ENCODE measurements at regions not wholly inside any gene's neighbourhood (a gene's known extent, or its start where the extent isn't known, plus 50 kb on each side); places are given as distances from the start of the nearest gene placed in this dataset.
"Not testable (repeated sequence)": the region's sequence is repeated elsewhere in the genome, so short reads cannot be mapped to it uniquely, and the experiment has no call there.

GRCh38 chr7:70895337-70896200, 236.4 kb upstream of the GALNT17 start:
- not testable (repeated sequence) for H3K9me3 ChIP-seq (ENCODE audit: control insufficient read depth in 2 of 2, insufficient read depth in 1 of 2, low read depth in 1 of 2, low read length in 1 of 2); H3K27me3 ChIP-seq (ENCODE audit: control insufficient read depth in 1 of 2, insufficient read depth in 2 of 2, low read length in 2 of 2); H3K4me1 ChIP-seq (ENCODE audit: control insufficient read depth in 2 of 2, insufficient read depth in 2 of 2, low read length in 1 of 2); H3K27ac ChIP-seq (ENCODE audit: low read depth in 2 of 2, low read length in 1 of 2); H3K36me3 ChIP-seq (ENCODE audit: control insufficient read depth in 2 of 2, insufficient read depth in 2 of 2, low read length in 1 of 2); H3K4me3 ChIP-seq (ENCODE audit: low read depth in 1 of 2, low read length in 2 of 2)
- 57 to 58% methylated on average over 7 of the region's 7 CpGs for WGBS, 2 donors

DNA sequence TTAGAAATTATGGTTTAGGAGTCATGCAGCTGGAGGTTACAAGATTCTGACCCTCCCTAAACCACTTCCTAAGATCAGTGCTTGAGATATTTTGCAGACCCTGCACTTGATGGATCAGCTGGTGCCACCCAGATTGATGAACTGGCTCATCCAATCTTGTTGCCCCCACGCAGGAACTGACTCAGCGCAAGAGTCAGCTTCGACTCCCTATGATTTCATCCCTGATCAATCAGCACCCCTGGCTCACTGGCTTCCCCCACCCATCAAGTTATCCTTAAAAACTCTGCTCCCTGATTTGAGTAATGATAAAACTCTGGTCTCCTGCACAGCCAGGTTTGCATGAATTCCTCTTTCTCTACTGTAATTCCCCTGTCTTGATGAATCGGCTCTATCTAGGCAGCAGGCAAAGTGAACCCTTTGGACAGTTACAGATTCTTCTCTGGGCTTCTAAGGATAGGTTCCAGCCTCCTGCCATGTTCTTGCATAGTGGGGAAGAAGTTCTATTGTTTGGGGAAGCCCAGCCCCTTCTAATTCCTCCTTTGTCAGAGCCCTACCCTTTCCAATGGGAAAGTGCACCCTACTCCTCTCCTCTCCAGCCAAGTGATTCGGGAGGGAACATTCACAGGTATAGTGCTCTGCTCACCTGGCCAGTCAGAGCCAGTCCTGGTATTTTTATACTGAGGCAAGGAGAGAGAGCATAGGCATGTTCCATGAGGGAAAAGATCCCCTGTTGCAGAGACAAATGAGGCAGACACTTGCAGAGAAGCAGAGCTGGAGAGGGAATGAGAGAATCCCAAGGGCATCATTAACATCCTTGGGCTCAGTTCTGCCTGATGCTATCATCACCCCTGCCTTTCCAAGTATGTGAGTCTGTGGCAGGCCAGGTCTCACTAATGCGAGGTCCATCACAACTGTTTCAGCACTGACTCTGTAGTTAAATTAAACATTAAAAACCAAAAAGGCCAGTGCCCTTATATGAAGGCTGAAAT, 224.4 kb upstream of the GALNT17 start:
- H3K27ac ChIP-seq (ENCODE audit: low read depth in 2 of 2, low read length in 1 of 2), result no peak overlapping the region
- no peaks in the 10 kb centered on the region for H3K27me3 ChIP-seq (ENCODE audit: control insufficient read depth in 1 of 2, insufficient read depth in 2 of 2, low read length in 2 of 2)
- H3K4me1 ChIP-seq (ENCODE audit: control insufficient read depth in 2 of 2, insufficient read depth in 2 of 2, low read length in 1 of 2), result no peaks in the 10 kb centered on the region
- no peak overlapping the region for H3K4me3 ChIP-seq (ENCODE audit: low read depth in 1 of 2, low read length in 2 of 2)
- H3K9me3 ChIP-seq (ENCODE audit: control insufficient read depth in 2 of 2, insufficient read depth in 1 of 2, low read depth in 1 of 2, low read length in 1 of 2), result no peaks in the 10 kb centered on the region
- WGBS, 2 donors, result 75 to 82% methylated on average over 6 of the region's 6 CpGs
- H3K36me3 ChIP-seq (ENCODE audit: control insufficient read depth in 2 of 2, insufficient read depth in 2 of 2, low read length in 1 of 2), result no peaks in the 10 kb centered on the region

- WGBS, 2 donors, result 76 to 80% methylated on average over 3 of the region's 4 CpGs
- H3K4me1 ChIP-seq (ENCODE audit: control insufficient read depth in 2 of 2, insufficient read depth in 2 of 2, low read length in 1 of 2), result no peaks in the 10 kb centered on the region
- no peaks in the 10 kb centered on the region for H3K27me3 ChIP-seq (ENCODE audit: control insufficient read depth in 1 of 2, insufficient read depth in 2 of 2, low read length in 2 of 2)
- H3K27ac ChIP-seq (ENCODE audit: low read depth in 2 of 2, low read length in 1 of 2), result no peak overlapping the region
- no peaks in the 10 kb centered on the region for H3K9me3 ChIP-seq (ENCODE audit: control insufficient read depth in 2 of 2, insufficient read depth in 1 of 2, low read depth in 1 of 2, low read length in 1 of 2)
- H3K4me3 ChIP-seq (ENCODE audit: low read depth in 1 of 2, low read length in 2 of 2), result no peak overlapping the region
- H3K36me3 ChIP-seq (ENCODE audit: control insufficient read depth in 2 of 2, insufficient read depth in 2 of 2, low read length in 1 of 2), result no peaks in the 10 kb centered on the region
Measured at GRCh38 chr7:70913924-70914323, 218.0 kb upstream of the GALNT17 start.

DNA sequence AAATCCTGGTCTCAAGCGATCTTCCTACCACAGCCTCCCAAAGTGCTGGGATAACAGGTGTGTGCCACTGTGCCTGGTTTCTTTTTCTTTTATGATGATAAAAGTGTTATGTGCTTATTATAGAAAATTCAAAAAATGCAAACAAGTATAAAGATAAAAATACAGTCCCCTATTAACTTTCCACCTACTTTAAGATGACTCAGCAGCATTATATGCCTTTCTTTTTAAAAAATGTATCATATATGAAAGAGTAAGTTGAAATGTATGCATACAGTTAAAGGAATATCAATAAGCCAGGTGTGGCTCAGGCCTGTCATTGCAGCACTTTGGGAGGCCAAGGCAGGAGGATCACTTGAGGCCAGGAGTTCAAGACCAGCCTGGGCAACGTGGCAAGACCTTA, 216.9 kb upstream of the GALNT17 start:
- Histone ChIP-seq H3K27me3 (ENCODE audit: control insufficient read depth in 1 of 2, insufficient read depth in 2 of 2, low read length in 2 of 2) (no peaks in the 10 kb centered on the region), H3K9me3 (ENCODE audit: control insufficient read depth in 2 of 2, insufficient read depth in 1 of 2, low read depth in 1 of 2, low read length in 1 of 2) (no peaks in the 10 kb centered on the region), H3K36me3 (ENCODE audit: control insufficient read depth in 2 of 2, insufficient read depth in 2 of 2, low read length in 1 of 2) (no peaks in the 10 kb centered on the region), H3K4me1 (ENCODE audit: control insufficient read depth in 2 of 2, insufficient read depth in 2 of 2, low read length in 1 of 2) (no peaks in the 10 kb centered on the region), H3K4me3 (ENCODE audit: low read depth in 1 of 2, low read length in 2 of 2) (no peak overlapping the region), H3K27ac (ENCODE audit: low read depth in 2 of 2, low read length in 1 of 2) (no peak overlapping the region)
- 64 to 67% methylated on average over 2 of the region's 2 CpGs for WGBS, 2 donors

DNA sequence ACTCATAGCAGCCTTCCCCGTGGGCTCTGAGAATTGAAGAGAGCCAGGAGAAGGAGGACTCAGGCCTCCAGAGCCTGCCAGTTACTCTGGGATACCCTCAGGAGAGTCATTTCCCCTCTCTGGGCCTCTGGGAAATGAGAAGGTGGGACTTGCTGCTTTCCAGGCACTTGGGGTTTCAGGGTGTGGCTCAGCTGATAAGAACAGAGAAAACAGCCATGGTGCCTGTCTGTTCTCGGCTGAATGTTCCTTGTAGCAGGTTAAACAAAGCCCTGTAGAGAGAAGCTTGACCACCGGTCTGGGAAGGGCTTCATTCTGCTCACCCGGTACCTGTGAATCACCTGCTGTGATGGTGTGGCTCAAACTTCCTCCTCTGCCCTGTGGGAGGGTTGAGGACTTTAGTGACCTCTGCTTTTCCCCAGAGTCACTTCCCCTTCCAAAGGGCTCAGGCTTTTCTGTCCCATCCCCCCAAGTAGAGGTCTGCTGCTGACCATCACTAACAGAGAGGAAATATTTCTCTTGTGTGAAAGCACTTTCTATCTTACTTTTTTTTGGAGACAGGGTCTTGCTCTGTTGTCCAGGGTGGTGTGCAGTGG, 212.4 kb upstream of the GALNT17 start:
- Histone ChIP-seq H3K27ac (ENCODE audit: low read depth in 2 of 2, low read length in 1 of 2) (no peak overlapping the region), H3K27me3 (ENCODE audit: control insufficient read depth in 1 of 2, insufficient read depth in 2 of 2, low read length in 2 of 2) (no peaks in the 10 kb centered on the region), H3K4me1 (ENCODE audit: control insufficient read depth in 2 of 2, insufficient read depth in 2 of 2, low read length in 1 of 2) (no peaks in the 10 kb centered on the region), H3K4me3 (ENCODE audit: low read depth in 1 of 2, low read length in 2 of 2) (no peak overlapping the region), H3K36me3 (ENCODE audit: control insufficient read depth in 2 of 2, insufficient read depth in 2 of 2, low read length in 1 of 2) (no peaks in the 10 kb centered on the region), H3K9me3 (ENCODE audit: control insufficient read depth in 2 of 2, insufficient read depth in 1 of 2, low read depth in 1 of 2, low read length in 1 of 2) (no peaks in the 10 kb centered on the region)
- WGBS, 2 donors, result 59 to 61% methylated on average over 4 of the region's 4 CpGs

DNA sequence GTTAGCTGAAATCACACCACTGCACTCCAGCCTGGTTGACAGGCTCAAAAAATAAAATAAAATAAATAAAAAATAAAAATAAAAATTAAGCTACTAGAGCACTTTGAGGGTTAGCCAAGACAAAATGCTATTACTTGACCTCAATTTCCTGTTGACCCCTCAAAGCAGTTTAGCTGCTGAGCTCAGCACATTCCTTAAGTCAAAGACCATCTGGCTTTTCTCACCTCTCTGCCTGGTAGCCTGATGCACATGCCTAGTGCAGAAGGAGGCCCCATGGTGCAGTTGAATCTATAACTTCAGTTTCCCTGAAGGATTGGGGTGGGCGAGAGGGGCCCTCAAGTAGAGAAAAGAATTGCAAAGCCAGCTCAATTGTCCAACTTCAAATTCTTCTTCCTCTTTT, 211.1 kb upstream of the GALNT17 start:
- Histone ChIP-seq H3K9me3 (ENCODE audit: control insufficient read depth in 2 of 2, insufficient read depth in 1 of 2, low read depth in 1 of 2, low read length in 1 of 2) (no peaks in the 10 kb centered on the region), H3K27me3 (ENCODE audit: control insufficient read depth in 1 of 2, insufficient read depth in 2 of 2, low read length in 2 of 2) (no peaks in the 10 kb centered on the region)
- 73 to 81% methylated on average over 1 of the region's 1 CpG for WGBS, 2 donors

DNA sequence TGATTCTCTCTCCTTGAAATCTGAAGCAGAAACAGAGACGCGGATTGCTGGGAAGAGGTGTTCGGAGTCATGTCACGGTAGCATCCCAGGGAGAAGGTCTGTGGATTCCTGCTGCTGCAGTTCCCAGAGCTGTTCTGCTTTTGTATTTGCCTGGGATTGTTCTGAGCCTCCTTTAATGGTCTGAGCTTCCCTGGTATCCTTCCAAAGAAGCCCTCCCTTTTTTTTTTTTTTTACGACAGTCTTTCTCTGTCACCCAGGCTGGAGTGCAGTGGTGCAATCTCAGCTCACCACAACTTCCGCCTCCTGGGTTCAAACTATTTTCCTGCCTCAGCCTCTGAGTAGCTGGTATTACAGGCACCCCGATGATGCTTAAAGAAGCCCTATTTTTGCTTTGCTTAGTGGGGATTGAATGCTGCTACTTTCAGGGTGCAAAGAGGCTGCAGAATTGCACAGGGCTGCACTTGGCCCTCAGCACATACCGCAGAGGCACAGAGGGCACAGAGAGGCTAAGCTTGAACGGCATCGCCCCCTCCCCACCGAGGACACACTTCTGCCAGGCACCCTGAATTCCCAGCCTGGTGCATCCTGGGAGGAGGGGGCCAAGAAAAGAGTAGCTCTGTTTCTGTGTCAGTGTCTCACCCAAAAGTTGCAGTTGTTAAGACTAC, 208.6 kb upstream of the GALNT17 start:
- Histone ChIP-seq H3K4me1 (ENCODE audit: control insufficient read depth in 2 of 2, insufficient read depth in 2 of 2, low read length in 1 of 2) (no peaks in the 10 kb centered on the region), H3K27me3 (ENCODE audit: control insufficient read depth in 1 of 2, insufficient read depth in 2 of 2, low read length in 2 of 2) (no peaks in the 10 kb centered on the region), H3K9me3 (ENCODE audit: control insufficient read depth in 2 of 2, insufficient read depth in 1 of 2, low read depth in 1 of 2, low read length in 1 of 2) (no peaks in the 10 kb centered on the region), H3K36me3 (ENCODE audit: control insufficient read depth in 2 of 2, insufficient read depth in 2 of 2, low read length in 1 of 2) (no peaks in the 10 kb centered on the region), H3K27ac (ENCODE audit: low read depth in 2 of 2, low read length in 1 of 2) (no peak overlapping the region), H3K4me3 (ENCODE audit: low read depth in 1 of 2, low read length in 2 of 2) (no peak overlapping the region)
- WGBS, 2 donors, result 68 to 72% methylated on average over 11 of the region's 11 CpGs

More for the DNA sequence above, 211.1 kb upstream of the GALNT17 start:
- Histone ChIP-seq H3K4me1 (ENCODE audit: control insufficient read depth in 2 of 2, insufficient read depth in 2 of 2, low read length in 1 of 2) (no peaks in the 10 kb centered on the region), H3K4me3 (ENCODE audit: low read depth in 1 of 2, low read length in 2 of 2) (no peak overlapping the region), H3K36me3 (ENCODE audit: control insufficient read depth in 2 of 2, insufficient read depth in 2 of 2, low read length in 1 of 2) (no peaks in the 10 kb centered on the region), H3K27ac (ENCODE audit: low read depth in 2 of 2, low read length in 1 of 2) (no peak overlapping the region)

DNA sequence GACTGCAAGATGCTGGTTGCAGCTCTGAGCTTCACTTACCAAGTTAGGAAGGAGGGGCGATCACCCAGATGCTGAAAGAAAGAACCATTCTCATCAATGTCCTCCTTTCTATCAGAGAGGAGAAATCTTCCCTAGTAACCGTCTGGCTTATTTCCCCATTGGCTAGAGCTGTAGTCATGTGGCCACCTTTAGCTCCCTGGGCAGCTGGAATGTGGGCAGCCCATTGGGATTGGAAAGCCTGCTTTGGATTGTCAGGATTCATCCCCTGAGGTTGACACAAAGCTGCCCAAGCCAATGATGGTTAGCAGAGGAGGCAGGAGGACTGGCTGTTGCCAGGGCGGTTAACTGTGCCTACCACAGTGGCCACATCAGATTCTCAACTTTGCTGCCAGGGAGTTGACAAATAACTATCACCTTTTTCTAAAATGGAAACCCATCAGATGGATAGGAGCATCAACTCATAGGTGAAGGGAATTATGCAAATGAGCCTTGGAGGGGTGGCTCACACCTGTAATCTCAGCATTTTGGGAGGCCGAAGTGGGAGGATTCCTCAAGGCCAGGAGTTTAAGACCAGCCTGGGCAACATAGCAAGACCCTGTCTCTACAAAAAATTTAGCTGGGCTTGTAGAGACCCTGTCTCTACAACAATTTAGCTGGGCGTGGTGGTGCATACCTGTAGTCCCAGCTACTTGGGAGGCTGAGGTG, 206.4 kb upstream of the GALNT17 start:
- Histone ChIP-seq H3K4me3 (ENCODE audit: low read depth in 1 of 2, low read length in 2 of 2) (no peak overlapping the region), H3K27ac (ENCODE audit: low read depth in 2 of 2, low read length in 1 of 2) (no peak overlapping the region), H3K36me3 (ENCODE audit: control insufficient read depth in 2 of 2, insufficient read depth in 2 of 2, low read length in 1 of 2) (no peaks in the 10 kb centered on the region), H3K4me1 (ENCODE audit: control insufficient read depth in 2 of 2, insufficient read depth in 2 of 2, low read length in 1 of 2) (no peaks in the 10 kb centered on the region), H3K27me3 (ENCODE audit: control insufficient read depth in 1 of 2, insufficient read depth in 2 of 2, low read length in 2 of 2) (no peaks in the 10 kb centered on the region), H3K9me3 (ENCODE audit: control insufficient read depth in 2 of 2, insufficient read depth in 1 of 2, low read depth in 1 of 2, low read length in 1 of 2) (no peaks in the 10 kb centered on the region)
- WGBS, 2 donors, result 90 to 92% methylated on average over 5 of the region's 5 CpGs
